ENCODE measurements at regions not wholly inside any gene's neighbourhood (a gene's known extent, or its start where the extent isn't known, plus 50 kb on each side); places are given as distances from the start of the nearest gene placed in this dataset.

DNA sequence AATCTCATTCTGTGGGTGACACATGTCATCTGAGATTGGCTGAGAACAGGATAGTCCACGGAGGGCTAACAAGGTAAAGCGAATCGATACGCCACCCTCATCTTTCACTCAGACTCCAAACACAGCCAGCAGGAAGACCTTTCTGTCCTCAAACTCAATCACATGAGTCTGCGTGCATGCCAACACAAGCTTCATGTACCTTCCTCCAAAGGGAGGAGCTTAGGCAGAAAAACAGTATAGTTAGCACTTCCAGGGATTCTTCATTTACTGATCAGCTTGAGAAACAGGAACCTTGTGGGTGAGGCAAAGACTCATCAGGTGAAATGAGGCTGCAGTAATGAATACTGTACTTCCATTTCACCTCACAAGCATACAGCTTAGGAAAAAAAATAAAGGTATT, 767.1 kb upstream of the API5 start:
- no peak for TF ChIP-seq CTCF (conservative IDR thresholded peaks at IDR 0.05 in 1 of 2, IDR thresholded peaks at IDR 0.05 in 1 of 2; ENCODE audit: low read depth in 1 of 2, low read length in 2 of 2)
- no peak for TF ChIP-seq EZH2 (IDR thresholded peaks at IDR 0.05; ENCODE audit: low read length, missing control alignments)
